ENCODE measurements at regions not wholly inside any gene's neighbourhood (a gene's known extent, or its start where the extent isn't known, plus 50 kb on each side); places are given as distances from the start of the nearest gene placed in this dataset.

DNA sequence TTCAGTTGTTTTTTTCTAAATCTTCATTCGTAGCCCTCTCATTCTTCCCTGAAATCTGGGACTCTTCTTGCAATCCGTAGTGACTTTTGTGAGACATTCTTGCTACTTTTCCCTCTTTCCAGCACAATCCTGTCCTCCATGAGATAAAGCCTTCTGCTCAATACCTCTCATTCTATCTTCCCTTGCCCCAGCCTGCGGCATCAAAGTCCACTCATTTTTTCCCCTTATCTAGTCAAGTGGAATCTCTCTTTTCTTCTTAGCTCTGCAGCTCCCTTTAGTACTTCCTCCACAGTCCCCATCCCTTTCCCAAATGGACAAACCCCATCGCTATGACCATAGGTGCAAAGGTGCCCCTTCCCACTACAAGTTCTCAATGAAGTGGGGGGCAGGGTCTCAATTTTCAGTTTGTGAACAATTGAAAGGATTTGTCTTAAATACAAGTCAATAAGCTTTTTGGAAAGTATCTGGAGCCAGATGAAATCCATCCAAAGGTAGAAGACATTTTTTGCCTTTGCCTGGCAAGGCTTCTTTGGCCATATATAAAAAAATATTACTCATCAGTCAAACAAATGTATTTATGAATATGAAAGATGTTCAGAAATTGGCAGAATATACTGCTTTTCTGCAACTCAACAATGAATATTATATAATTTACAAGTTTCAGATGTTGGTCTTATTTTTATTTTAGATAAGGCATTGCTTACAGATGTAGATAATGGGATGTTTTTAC, 179.4 kb downstream of the SNAPC1 start:
- no peak for DNase-seq (ENCODE audit: low read depth in 2 of 2)

DNA sequence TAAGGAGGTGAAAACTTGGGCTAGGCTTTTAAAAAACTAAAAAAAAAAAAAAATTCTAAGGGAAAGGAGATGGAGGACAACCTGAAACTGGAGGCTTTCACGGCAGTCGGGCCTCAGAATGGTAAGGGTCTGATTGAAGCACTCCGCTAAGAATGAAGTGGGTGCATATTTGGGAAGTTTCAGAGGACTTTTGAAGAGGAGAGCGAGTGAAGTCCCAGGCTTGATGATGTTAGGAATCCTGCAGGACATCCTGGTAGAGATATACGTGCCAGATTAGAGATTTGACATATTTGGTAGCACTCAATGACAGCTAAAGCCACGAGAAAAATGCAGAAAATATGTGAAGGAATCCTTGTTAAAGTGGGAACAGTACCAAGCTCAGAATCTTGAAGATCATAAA, 186.2 kb downstream of the SNAPC1 start:
- no peak for DNase-seq (ENCODE audit: low read depth in 2 of 2)

DNA sequence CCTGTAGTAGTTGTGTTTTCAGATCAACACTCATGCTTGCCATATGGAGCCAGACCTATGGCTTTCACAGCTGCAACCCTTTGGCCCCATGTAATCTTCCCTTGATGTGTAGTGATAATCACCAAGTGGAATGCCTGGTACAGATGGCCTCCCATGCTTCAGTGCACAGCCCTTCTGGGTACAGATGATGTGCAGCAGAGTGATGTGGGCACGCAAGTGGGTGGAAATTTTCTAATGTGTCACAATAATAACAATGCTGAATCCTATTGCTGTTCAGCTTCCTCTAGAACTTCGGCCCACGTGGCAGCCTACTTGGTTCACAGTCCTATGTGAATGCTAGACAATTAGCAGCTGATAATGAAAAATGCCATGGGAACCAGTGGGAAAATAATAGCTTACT, 188.1 kb downstream of the SNAPC1 start:
- no peak for DNase-seq (ENCODE audit: low read depth in 2 of 2)

DNA sequence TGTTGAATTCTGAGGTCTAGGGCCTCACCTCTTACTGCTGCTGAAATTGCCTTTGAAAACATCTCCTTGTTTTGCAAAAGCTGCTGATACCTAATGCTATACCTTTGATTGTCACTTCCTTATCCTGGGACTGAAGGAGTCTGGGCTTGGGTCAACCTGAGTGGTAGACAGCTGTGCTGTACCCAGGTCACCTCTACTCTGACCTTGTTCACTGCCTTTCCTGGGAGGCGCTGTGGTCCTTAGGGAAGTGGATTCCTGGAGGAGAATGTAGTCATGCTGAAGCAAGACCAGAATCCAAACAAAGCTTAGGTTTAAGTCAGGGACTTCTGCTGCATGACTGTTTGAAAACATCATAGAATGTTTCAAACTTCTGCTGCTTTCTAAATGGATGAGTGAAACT, 191.4 kb downstream of the SNAPC1 start:
- no peak for DNase-seq (ENCODE audit: low read depth in 2 of 2)

DNA sequence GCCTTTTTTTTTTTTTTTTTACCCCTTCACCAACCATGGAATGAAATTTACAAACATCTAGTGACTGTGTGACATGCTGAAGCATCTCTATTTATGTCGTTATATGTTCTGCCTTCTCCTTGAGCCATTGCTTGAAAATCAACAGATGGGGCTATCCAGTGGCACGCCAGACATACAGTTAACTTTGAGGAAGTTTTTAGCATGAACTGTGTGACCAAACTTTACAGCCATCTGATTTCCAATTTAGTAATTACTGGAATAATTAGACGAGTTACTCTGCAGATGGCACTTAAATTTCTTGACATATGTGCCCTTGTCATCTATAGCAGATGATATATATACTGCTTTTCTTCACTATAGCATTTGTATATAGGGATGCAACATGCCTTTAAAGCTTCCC, 192.1 kb downstream of the SNAPC1 start:
- DNase-seq (ENCODE audit: low read depth in 2 of 2) = no peak

DNA sequence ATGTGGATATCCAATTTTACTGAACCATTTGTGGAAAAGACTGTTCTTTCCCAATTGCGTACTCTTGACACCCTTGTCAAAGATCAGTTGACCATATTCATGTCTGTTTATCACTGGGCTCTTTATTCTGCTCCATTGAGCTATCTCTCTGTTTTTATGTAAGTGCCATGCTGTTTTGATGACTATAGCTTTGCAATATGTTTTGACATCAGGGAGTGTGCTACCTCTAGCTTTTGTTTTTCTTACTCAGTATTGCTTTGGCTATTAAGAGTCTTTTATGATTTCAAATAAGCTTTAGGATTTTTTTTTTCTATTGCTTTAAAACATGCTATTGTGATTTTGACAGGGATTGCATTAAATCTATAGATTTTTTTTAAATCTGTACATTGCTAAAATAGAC, 194.3 kb downstream of the SNAPC1 start:
- DNase-seq (ENCODE audit: low read depth in 2 of 2) = no peak

DNA sequence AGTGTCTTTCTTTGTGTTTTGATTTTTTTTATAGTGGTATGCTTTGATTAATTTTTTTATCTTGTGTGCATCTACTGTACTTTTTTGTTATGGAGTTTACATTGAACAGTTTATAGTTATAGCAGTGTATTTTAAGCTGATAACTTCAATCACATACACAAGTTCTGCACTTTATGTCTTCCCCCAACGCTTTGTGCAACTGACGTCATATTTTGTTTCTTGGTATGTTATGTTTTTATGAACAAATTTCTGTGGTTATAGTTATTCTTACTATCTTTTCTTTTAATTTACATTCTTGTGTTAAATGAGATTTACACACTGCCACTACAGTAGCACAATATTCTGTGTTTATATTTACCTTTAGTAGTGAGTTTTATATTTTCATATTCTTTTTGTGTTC, 197.1 kb downstream of the SNAPC1 start:
- DNase-seq (ENCODE audit: low read depth in 2 of 2) = no peak

DNA sequence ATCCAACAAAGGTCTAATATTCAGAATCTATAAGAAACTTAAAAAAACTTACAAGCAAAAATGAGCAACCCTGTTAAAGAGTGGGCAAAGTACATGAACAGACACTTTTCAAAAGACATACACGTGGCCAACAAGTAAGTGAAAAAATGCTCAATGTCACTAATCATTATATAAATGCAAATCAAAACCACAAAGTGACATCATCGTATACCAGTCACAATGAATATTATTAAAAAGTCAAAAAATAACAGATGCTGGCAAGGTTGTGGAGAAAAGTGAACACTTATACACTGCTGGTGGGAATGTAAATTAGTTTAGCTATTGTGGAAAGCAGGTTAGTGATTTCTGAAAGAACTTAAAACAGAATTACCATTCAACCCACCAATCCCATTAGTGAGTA, 199.1 kb downstream of the SNAPC1 start:
- no peak for DNase-seq (ENCODE audit: low read depth in 2 of 2)

DNA sequence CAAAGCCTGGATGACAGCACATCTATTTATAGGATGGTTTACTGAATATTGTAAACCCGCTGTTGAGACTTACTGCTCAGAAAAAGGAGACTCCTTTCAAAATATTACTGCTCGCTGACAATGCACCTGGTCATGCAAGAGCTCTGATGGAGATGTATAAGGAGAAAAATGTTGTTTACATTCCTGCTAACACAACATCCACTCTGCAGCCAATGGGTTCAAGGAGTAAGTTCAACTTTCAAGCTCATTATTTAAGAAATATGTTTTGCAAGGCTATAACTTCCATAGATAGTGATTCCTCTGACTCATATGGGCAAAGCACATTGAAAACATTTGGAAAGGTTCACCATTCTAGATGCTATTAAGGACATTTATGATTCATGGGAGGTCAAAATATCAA, 201.7 kb downstream of the SNAPC1 start:
- no peak for DNase-seq (ENCODE audit: low read depth in 2 of 2)

DNA sequence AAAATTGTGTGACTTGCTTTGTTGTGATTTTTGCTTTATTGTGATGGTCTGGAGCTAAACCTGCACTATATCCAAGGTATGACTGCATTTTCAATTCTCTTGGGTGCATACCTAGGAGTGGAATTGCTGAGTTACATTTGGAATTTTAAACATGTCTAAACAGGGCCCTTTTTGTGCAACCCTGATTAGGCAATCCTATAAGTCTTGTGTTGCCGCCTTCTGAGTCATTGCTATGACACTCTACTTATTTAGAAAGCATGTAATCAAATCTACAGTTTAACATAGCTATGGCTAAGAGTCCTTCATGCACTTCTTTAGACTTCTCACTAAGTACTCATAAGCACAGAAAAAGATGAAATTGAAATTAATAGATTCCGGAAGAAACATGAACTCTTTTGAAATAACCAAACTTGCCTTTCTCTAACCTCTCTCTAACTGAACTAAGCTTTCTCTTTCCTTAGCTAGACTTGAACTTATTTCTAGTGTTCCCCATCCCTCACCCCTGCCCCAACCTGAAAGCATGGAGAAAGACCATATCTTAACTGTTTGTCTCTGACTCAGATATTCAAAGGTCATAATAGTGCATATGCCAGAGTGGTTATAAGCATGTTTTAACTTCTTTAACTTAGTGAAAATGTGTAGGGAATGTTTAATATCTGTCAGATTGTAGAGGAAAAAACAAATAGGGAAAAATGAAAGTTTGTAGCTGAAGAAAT, 203.0 kb downstream of the SNAPC1 start:
- no peak for DNase-seq (ENCODE audit: low read depth in 2 of 2)

DNA sequence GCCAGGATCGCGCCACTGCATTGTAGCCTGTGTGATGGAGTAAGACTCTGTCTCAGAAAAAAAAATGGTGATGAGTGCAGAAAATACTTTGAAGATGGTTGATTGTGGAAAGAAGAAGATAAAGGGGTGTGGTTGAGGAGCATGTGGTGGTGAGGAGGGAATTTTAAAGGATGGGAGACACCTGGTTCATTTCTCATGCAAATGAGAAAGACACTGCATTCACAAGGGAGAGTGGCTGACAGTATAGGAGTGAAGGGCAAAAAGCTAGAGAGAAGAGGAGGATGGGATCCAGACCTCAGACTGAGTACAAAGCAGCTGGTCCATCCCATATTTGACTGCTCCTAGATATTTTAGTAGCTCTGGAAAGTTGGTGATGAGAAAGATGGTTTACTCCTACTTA, 206.0 kb downstream of the SNAPC1 start:
- no peak for DNase-seq (ENCODE audit: low read depth in 2 of 2)

DNA sequence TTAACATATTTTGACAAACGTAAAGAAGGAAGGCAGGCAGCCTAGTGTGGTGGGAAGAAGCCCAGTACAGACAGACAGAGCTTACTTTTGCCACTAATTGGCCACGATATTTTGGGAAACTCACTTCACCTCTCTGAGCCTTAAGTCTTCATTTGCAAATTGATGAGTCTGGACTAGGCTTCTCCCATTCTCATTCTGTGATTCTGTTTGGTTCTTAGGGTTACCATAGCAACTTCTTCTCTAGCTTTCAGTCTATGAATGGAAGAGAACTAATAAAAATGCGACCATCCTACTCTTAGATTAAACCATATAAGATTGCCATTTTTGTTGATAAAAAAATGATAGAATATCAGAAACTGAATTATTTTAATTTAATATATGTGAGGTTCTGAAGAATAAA, 210.5 kb downstream of the SNAPC1 start:
- no peak for DNase-seq (ENCODE audit: low read depth in 2 of 2)

DNA sequence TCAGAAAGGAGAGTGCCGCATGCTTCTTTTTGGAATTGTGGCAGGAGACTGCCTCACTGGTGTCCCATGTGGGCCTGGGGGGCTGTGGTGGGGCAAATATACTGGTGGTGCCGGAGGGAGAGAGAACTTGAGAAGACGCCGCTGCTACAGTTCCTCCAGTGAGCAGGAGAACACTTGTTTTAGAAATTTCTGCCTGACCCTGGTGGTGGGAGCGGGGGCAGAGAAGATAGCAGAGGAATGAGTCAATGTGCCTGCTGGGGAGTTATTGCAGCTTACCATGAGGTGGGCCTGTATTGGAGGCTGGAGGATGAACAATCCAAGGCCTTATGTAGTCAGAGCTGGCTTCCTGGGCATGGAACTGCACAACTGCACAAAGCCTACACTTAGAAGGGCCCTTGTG, 211.8 kb downstream of the SNAPC1 start:
- DNase-seq (ENCODE audit: low read depth in 2 of 2) = no peak

DNA sequence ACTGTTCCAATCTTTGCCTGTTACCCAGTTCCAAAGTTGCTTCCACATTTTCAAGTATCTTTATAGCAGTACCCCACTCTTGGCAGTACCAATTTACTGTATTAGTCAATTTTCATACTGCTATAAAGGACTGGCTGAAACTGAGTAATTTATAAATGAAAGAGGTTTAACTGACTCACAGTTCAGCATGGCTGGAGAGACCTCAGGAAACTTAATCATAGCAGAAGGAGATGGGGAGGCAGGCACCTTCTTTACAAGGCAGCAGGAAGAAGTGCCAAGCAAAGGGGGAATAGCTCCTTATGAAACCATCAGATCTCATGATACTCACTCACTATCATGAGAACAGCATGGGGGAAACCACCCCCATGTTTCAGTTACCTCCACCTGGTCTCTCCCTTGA, 215.0 kb downstream of the SNAPC1 start:
- DNase-seq (ENCODE audit: low read depth in 2 of 2) = no peak

DNA sequence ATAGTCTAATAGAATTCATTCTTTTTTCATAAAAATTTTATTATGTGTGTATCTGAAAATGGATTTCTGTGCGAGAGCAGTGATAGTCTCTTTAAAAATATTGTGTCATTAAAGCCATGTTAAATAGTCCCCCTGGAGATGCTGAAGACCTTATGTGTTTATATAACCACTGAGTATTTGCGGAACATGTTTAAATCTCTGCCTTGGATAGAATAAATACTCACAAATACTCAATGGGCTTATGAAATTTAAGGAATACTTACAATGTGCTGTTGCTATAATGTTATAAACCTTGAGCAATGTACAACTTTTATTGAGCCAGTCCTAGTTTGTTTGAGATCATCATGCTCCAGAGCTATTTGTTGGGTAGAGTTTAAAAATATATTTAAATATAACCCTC, 226.0 kb downstream of the SNAPC1 start:
- no peak for DNase-seq (ENCODE audit: low read depth in 2 of 2)

DNA sequence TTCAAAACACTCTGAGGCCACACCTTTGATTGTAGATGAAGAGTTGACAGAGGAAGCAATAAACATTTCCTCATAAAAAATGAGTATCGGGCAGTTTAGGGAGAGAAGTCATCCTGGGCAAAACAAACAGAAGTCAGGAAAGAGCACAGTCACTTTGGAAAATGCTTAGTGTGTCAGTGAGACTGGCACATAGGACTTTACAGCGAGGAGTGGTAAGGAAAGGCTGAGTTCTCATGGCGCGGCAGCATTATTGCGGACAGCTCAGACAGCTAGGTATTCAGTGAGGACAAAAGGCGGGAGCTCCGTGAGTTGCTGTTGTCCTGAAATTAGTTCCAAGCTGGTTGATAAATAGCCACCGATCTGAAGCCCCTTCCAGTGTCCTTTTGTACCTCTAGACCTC, 229.9 kb downstream of the SNAPC1 start:
- no peak for DNase-seq (ENCODE audit: low read depth in 2 of 2)

DNA sequence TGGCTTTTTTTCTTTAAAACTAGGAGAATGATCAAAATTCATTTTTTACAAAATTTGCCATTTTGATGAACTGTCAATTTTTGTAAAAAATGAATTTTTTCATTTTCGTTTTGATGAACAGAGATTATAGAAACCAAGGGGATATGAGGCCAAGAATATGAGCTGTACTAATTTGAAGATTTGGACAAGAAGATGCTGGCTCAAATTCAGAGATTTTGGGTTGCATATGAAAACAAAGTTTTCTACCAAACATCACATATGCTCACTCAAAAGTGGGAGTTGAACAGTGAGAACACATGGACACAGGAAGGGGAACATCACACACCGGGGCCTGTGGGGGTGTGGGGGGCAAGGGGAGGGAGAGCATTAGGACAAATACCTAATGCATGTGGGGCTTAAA, 230.7 kb downstream of the SNAPC1 start:
- no peak for DNase-seq (ENCODE audit: low read depth in 2 of 2)

DNA sequence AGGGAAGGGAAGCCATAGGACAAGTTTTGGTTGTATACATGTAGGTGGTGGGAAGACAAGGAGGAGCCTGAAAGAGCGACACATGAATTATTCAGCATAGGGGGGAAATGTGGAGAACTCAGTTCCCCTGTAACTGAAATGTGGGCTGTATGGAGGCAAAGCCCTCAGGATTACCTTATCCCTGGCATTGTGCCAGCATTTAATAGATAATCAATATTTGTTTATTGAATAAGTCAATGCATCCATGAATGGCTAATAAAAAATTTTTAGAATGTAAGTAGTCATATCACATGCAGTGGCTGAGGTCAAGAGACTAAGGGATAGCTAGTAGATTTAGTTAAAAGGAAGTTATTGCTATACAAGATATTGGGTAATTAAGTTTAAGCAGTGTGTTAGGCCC, 232.4 kb downstream of the SNAPC1 start:
- no peak for DNase-seq (ENCODE audit: low read depth in 2 of 2)

DNA sequence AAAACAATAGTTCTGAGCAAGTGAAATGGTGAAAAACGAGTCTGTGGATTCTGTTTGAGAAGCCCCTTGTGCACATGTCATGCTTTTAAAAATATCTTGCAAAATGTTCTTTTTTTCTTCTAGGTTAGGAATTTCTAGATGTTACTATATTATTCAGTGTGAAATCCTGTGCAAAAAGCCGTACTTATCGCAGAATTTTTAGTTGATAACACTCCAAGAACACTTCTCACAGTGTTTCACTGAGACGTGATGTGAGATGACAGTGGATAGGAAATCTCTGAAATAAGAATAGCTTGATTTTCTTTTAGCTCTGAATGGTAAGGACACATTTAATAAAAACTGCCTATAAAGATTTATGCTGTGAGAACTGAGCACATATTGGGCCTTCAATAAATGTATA, 234.5 kb downstream of the SNAPC1 start:
- no peak for DNase-seq (ENCODE audit: low read depth in 2 of 2)

DNA sequence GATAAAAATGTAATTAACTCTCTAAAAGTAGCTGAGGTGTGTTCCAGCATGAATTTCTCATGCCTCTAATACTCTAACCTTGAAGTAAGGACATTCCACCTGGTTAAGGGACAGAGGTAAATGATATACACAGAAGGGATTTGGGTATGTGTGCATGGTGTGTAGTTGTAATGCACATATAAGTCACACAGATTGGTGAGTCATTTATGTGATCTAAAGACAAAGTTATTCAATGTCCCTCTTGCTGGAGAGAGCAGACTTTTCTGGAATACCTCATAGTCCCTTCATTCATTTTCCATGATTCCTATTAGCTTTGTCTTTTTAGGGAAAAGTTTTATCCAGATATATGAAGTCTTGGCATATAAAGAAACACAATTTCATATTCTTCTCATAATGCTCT, 234.9 kb downstream of the SNAPC1 start:
- DNase-seq (ENCODE audit: low read depth in 2 of 2) = no peak

DNA sequence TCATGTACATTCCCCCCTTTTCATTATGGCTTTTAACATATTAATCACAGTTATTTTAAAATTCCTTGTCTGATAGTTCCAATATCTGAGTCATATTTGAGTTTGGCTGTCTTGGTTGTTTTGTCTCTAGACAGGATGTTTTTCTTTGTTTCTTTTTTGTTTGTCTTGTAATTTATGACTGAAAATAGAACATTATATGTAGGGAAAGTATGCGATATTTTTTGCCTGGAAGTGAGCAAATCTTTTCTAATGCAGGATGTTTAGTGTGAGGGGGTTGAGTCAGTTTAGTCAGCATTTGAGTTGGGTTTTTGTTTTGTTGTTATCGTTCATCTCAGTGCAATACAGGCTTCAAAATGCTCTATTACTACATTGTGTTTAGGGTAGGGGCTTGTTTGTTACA, 239.7 kb downstream of the SNAPC1 start:
- DNase-seq (ENCODE audit: low read depth in 2 of 2) = no peak

DNA sequence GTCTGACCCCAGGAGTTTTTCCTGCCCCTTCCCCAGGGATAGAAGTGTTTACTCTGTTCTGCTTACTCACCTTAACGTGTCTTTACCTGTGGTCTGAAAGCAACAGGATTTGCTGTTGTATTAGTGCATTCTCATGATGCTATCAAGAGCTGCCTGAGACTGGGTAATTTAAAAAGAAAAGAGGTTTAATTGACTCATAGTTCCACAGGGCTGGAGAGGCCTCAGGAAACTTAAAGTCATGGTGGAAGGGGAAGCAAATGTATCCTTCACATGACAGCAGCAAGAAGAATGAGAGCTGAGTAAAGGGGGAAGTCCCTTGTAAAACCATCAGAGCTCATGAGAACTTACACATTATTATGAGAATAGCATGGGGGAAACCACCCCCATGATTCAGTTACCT, 240.4 kb downstream of the SNAPC1 start:
- no peak for DNase-seq (ENCODE audit: low read depth in 2 of 2)

DNA sequence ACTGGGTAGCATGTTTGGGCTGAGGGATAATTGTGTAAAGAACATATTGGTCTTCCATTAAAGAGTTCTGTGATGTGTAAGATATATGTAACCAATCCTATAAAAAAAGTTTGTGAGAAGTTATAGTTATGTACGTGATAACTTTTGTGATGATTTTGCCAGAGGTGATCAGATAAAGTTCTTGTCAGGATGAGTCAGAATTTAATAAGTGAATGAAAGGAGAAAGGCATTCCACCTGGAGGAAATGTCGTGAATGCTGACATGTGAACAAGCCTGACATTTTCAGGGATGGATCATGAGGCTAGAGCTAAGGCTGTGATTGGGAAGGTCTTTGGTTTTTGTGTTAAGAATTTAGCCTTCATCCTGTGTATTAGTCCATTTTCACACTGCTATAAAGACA, 241.5 kb downstream of the SNAPC1 start:
- no peak for DNase-seq (ENCODE audit: low read depth in 2 of 2)
